ENCODE measurements at regions not wholly inside any gene's neighbourhood (a gene's known extent, or its start where the extent isn't known, plus 50 kb on each side); places are given as distances from the start of the nearest gene placed in this dataset.

DNA sequence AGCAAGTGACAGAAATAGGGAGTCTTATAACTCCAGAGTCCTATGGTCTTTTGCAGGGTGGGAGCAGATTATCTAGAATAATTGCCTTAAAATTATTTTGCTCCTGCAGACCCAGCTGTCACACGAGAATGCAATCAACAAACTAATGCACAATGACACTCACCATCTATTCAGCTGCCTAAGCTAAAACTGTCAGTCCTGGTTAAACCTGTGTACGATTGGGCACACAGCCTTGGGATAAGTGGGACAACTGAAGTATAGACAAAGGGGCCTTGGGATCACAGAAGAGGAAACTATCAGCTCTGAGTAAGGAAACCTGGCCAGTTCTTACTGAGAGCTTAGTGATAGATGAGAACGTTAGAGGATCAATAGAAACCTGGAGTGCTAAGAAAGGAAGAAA lies 595.9 kb upstream of the KIRREL3 start:
- no peaks in the 10 kb centered on the region for H3K27me3 Mint-ChIP-seq
- no peaks in the 10 kb centered on the region for H3K4me1 Mint-ChIP-seq
- DNase-seq: no peak
- ATAC-seq: no peak
- CTCF ChIA-PET: no interaction called here
- no peaks in the 10 kb centered on the region for H3K9me3 Mint-ChIP-seq (ENCODE audit: low read depth)
- no peaks in the 10 kb centered on the region for H3K36me3 Mint-ChIP-seq
- no peak overlapping the region for H3K27ac Mint-ChIP-seq
- H3K4me3 Mint-ChIP-seq: no peak overlapping the region

DNA sequence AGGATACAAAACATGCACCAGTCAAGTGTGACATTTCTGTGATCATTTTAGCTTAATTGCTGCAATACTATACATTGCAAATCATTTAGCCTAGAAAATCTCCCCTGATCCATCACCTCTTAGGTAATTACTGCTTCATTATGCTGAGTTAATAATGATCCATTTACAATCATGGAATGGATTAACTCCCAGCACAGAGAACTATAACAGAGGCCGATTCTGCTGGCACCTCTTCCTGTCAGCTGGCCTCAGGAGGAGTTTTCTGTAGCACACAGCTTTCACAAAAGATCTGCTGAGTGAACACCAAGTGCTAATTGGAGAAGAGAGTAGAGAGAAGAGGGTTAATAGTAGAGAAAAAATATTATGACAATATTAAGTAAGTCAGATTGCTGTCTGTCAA lies 591.8 kb upstream of the KIRREL3 start:
- H3K27me3 Mint-ChIP-seq: no peaks in the 10 kb centered on the region
- no peak for DNase-seq
- CTCF ChIA-PET: no interaction called here
- H3K9me3 Mint-ChIP-seq (ENCODE audit: low read depth): no peaks in the 10 kb centered on the region
- H3K36me3 Mint-ChIP-seq: no peaks in the 10 kb centered on the region
- no peak overlapping the region for H3K4me3 Mint-ChIP-seq
- no peak for ATAC-seq
- no peaks in the 10 kb centered on the region for H3K4me1 Mint-ChIP-seq
- H3K27ac Mint-ChIP-seq: no peak overlapping the region

- no peak overlapping the region for H3K4me3 Mint-ChIP-seq
- H3K4me1 Mint-ChIP-seq: no peaks in the 10 kb centered on the region
- H3K36me3 Mint-ChIP-seq: no peaks in the 10 kb centered on the region
- ATAC-seq (no peak), DNase-seq (no peak)
- no peaks in the 10 kb centered on the region for H3K9me3 Mint-ChIP-seq (ENCODE audit: low read depth)
- H3K27me3 Mint-ChIP-seq: no peaks in the 10 kb centered on the region
- CTCF ChIA-PET: no interaction called here
- no peak overlapping the region for H3K27ac Mint-ChIP-seq
Observed at GRCh38 chr11:127590314-127590713, 589.7 kb upstream of the KIRREL3 start.

DNA sequence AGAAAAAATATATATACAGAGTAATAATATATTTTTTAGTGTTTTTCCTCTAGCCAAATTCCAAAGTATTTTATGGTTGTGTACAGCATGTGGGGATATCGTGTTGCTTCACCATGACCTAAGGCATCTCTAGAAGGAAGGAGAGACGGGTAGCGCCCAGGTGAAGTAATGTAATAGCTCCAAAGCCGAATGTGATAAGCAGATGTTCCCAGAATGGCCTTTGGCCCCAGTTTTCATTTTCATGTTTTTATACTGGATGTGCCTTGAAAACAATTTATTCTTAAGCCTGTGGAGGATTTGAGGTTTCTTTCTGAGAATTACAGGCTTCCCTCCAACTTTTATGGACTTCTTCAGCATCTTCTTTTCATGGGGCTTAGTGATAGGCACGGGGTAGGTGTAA lies 587.9 kb upstream of the KIRREL3 start:
- Mint-ChIP-seq H3K27me3 (no peaks in the 10 kb centered on the region), H3K27ac (no peak overlapping the region), H3K9me3 (ENCODE audit: low read depth) (peaks cover 2% of the 10 kb centered on the region), H3K4me1 (no peaks in the 10 kb centered on the region), H3K36me3 (no peaks in the 10 kb centered on the region), H3K4me3 (no peak overlapping the region)
- DNase-seq: no peak
- ATAC-seq: no peak
- CTCF ChIA-PET: no interaction called here

DNA sequence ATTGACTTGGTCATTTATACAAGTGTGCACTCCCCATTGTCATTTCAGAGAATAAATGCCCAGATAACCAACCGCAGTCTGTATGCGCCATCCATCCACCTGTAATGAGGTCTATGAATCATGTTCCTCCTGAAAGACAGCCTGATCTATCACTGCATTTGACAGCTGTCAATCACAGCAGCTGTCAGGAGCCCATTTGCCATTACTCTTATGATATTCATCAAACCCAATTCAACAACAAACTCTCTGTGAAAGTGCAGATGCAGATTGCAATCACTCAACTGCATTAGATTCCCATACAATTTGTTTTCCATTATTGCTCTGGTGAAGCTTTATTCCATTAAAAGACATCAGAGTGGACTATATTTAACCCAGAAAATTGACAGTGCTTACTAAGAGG lies 586.9 kb upstream of the KIRREL3 start:
- no peak for DNase-seq
- Mint-ChIP-seq H3K27ac (no peak overlapping the region), H3K27me3 (no peaks in the 10 kb centered on the region), H3K9me3 (ENCODE audit: low read depth) (peaks cover 2% of the 10 kb centered on the region), H3K36me3 (no peaks in the 10 kb centered on the region), H3K4me3 (no peak overlapping the region), H3K4me1 (no peaks in the 10 kb centered on the region)
- CTCF ChIA-PET: no interaction called here
- no peak for ATAC-seq

DNA sequence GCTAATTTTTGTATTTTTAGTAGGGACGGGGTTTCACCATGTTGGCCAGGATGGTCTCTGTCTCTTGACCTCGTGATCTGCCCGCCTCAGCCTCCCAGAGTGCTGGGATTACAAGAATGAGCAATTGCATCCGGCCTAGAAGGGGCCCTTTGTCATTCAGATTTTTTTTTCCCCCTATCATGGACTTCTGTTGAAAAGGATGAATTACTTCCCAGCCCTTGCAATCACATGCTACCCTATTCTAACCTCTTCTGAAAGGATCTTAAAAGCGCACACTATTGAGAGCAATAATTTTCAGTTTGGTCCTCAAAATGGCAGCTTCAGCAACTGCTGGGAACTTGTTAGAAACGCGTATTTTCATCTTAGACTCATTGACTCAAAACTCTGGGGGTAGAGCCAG lies 575.6 kb upstream of the KIRREL3 start:
- no peak overlapping the region for H3K4me3 Mint-ChIP-seq
- no peaks in the 10 kb centered on the region for H3K27me3 Mint-ChIP-seq
- CTCF ChIA-PET: no interaction called here
- no peaks in the 10 kb centered on the region for H3K9me3 Mint-ChIP-seq (ENCODE audit: low read depth)
- ATAC-seq (no peak), DNase-seq (no peak)
- no peaks in the 10 kb centered on the region for H3K36me3 Mint-ChIP-seq
- H3K27ac Mint-ChIP-seq: no peak overlapping the region
- no peaks in the 10 kb centered on the region for H3K4me1 Mint-ChIP-seq

DNA sequence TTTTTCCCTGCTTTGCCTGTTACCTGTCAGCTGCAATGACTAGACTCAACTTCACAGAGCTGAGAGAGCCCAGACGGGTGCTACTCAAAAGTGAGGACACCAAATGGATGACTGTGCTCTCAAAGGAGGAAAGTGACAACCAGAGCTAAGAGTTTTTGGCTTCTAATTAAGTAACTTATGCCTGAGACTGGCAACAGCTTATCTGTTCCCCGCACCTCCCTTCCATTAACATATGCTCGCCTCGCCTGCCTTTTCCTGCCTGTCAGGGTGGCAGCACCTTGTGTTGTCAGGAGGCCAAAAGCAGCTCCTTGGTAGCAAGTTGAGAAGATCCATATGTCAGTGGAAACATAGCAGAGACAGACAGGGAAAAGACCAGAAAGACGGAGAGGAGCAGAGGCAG lies 573.9 kb upstream of the KIRREL3 start:
- no peak for ATAC-seq
- DNase-seq: no peak
- Mint-ChIP-seq H3K4me1 (no peaks in the 10 kb centered on the region), H3K27me3 (no peaks in the 10 kb centered on the region), H3K36me3 (no peaks in the 10 kb centered on the region), H3K27ac (no peak overlapping the region), H3K4me3 (no peak overlapping the region), H3K9me3 (ENCODE audit: low read depth) (no peaks in the 10 kb centered on the region)
- CTCF ChIA-PET: no interaction called here

DNA sequence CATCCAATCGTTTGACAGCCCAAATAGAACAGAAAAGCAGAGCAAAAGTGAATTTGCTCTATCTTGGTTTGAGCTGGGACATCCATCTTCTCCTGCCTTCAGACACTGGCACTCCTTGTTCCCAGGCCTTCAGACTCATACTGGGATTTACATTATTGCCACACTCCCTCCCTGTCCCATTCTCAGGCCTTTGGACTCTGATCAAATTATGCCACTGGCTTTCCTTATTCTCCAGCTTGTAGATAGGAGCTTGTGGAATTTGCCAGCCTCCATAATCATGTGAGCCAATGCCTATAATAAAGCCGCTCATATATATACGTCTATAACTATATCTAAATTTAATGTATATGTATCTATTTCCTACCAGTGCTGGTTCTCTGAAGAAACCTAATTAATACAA lies 568.3 kb upstream of the KIRREL3 start:
- DNase-seq (no peak), ATAC-seq (no peak)
- H3K36me3 Mint-ChIP-seq: no peaks in the 10 kb centered on the region
- CTCF ChIA-PET: no interaction called here
- no peaks in the 10 kb centered on the region for H3K27me3 Mint-ChIP-seq
- no peaks in the 10 kb centered on the region for H3K9me3 Mint-ChIP-seq (ENCODE audit: low read depth)
- no peaks in the 10 kb centered on the region for H3K4me1 Mint-ChIP-seq
- H3K4me3 Mint-ChIP-seq: no peak overlapping the region
- H3K27ac Mint-ChIP-seq: no peak overlapping the region

GRCh38 chr11:127567237-127567932 lies 566.8 kb upstream of the KIRREL3 start:
- no peaks in the 10 kb centered on the region for H3K4me1 Mint-ChIP-seq
- CTCF ChIA-PET: no interaction called here
- H3K27ac Mint-ChIP-seq: no peak overlapping the region
- no peak overlapping the region for H3K4me3 Mint-ChIP-seq
- DNase-seq (no peak), ATAC-seq (no peak)
- H3K27me3 Mint-ChIP-seq: no peaks in the 10 kb centered on the region
- H3K9me3 Mint-ChIP-seq (ENCODE audit: low read depth): no peaks in the 10 kb centered on the region
- no peaks in the 10 kb centered on the region for H3K36me3 Mint-ChIP-seq

DNA sequence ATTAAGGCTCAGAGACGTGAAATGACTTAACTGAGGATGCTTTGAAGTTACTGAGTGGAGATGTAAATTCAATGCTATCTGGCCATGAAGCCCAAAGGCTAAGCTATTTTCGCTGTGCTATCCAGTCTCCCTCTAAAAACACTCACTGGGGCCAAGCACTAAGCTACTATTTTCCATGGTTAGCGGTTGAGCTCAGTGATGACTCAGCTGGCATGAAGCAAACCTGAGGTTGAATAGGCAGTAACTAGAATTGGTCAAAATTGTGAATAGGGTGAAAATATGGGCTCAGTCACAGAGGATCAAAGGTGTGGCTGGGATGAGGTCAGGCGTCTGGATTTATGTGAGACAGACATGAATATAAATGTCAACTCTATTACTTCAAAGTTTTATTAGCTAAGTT lies 564.2 kb upstream of the KIRREL3 start:
- ATAC-seq (no peak), DNase-seq (no peak)
- H3K36me3 Mint-ChIP-seq: no peaks in the 10 kb centered on the region
- no peak overlapping the region for H3K27ac Mint-ChIP-seq
- CTCF ChIA-PET: no interaction called here
- no peaks in the 10 kb centered on the region for H3K4me1 Mint-ChIP-seq
- no peak overlapping the region for H3K4me3 Mint-ChIP-seq
- no peaks in the 10 kb centered on the region for H3K27me3 Mint-ChIP-seq
- no peaks in the 10 kb centered on the region for H3K9me3 Mint-ChIP-seq (ENCODE audit: low read depth)

DNA sequence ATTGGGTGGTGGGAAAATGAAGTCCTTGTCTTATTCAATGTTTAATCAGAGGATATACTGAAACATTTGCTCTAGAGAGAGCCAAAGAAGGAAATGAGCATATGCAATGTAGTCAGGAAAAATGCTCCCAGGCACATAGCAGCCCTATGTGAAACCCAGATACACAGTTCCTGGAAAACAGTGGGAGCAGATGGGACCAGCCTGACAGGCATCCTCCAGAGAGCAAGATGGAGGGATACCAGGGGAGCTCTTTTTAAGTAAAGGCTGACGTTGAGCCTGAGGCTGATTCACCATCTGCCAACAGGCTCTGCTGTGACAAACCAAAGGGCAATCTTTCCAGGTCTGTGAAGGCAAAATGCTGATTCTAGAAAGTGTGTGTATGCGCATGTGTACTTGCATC lies 559.4 kb upstream of the KIRREL3 start:
- CTCF ChIA-PET: no interaction called here
- H3K36me3 Mint-ChIP-seq: no peaks in the 10 kb centered on the region

DNA sequence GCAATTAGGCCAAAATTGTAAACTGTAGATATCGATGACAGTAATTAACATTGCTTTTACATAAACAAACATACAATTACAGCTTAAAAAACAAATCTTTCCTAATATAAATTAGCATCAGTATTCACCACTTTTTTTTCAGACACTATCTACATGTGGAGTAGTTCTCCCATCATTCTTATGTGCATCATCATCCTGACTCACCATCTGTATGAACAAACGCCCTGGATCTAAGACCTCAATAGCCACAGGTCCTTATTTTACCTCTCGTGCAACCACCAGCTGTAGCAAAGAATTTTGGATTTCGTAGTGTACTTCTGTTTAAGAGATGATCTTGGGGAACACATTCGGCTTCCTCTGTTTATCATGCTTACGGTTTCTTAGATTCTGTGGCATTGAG lies 551.9 kb upstream of the KIRREL3 start:
- no peaks in the 10 kb centered on the region for H3K4me1 Mint-ChIP-seq
- CTCF ChIA-PET: no interaction called here
- H3K4me3 Mint-ChIP-seq: no peak overlapping the region

More for the DNA sequence above, 559.4 kb upstream of the KIRREL3 start:
- ATAC-seq: no peak
- Mint-ChIP-seq H3K4me1 (no peaks in the 10 kb centered on the region), H3K27ac (no peak overlapping the region), H3K4me3 (no peak overlapping the region), H3K9me3 (ENCODE audit: low read depth) (no peaks in the 10 kb centered on the region), H3K27me3 (no peaks in the 10 kb centered on the region)
- DNase-seq: no peak

GRCh38 chr11:127531167-127531566 lies 530.6 kb upstream of the KIRREL3 start:
- no peak overlapping the region for H3K4me3 Mint-ChIP-seq
- H3K27me3 Mint-ChIP-seq: no peaks in the 10 kb centered on the region
- CTCF ChIA-PET: no interaction called here
- no peak for ATAC-seq
- peaks cover 4% of the 10 kb centered on the region for H3K9me3 Mint-ChIP-seq (ENCODE audit: low read depth)
- no peak for DNase-seq
- no peaks in the 10 kb centered on the region for H3K4me1 Mint-ChIP-seq
- H3K27ac Mint-ChIP-seq: no peak overlapping the region
- H3K36me3 Mint-ChIP-seq: no peaks in the 10 kb centered on the region

More for the DNA sequence above, 551.9 kb upstream of the KIRREL3 start:
- Mint-ChIP-seq H3K27ac (no peak overlapping the region), H3K36me3 (no peaks in the 10 kb centered on the region), H3K9me3 (ENCODE audit: low read depth) (no peaks in the 10 kb centered on the region), H3K27me3 (no peaks in the 10 kb centered on the region)
- ATAC-seq (no peak), DNase-seq (no peak)

GRCh38 chr11:127528297-127528696 lies 527.7 kb upstream of the KIRREL3 start:
- no peak for DNase-seq
- no peak for ATAC-seq
- Mint-ChIP-seq H3K4me3 (no peak overlapping the region), H3K9me3 (ENCODE audit: low read depth) (peaks cover 2% of the 10 kb centered on the region), H3K27me3 (no peaks in the 10 kb centered on the region), H3K36me3 (no peaks in the 10 kb centered on the region), H3K27ac (no peak overlapping the region), H3K4me1 (no peaks in the 10 kb centered on the region)
- CTCF ChIA-PET: no interaction called here

DNA sequence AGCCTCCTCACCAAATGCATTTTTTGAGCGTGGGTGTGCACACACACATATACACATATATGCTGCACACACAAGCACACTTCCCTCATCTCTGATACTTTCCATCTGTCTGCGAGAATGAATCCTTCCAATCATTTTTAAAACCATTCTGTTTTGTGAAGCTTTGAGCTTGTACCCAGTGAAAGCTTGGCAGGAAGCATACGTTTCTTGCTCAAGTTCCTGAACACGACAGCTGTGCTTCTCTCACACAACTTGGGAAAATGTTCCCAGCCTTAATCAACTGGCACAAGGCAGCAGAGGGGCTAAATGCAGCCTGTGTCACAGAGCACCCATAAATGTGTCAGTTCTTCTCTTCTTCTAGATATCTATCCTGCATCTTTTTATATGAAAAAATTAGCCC lies 524.0 kb upstream of the KIRREL3 start:
- DNase-seq (no peak), ATAC-seq (no peak)
- Mint-ChIP-seq H3K27me3 (no peaks in the 10 kb centered on the region), H3K36me3 (no peaks in the 10 kb centered on the region), H3K4me1 (no peaks in the 10 kb centered on the region), H3K27ac (no peak overlapping the region), H3K4me3 (no peak overlapping the region), H3K9me3 (ENCODE audit: low read depth) (peaks cover under 1% of the 10 kb centered on the region)
- CTCF ChIA-PET: no interaction called here
